ENCODE measurements at regions not wholly inside any gene's neighbourhood (a gene's known extent, or its start where the extent isn't known, plus 50 kb on each side); places are given as distances from the start of the nearest gene placed in this dataset.

DNA sequence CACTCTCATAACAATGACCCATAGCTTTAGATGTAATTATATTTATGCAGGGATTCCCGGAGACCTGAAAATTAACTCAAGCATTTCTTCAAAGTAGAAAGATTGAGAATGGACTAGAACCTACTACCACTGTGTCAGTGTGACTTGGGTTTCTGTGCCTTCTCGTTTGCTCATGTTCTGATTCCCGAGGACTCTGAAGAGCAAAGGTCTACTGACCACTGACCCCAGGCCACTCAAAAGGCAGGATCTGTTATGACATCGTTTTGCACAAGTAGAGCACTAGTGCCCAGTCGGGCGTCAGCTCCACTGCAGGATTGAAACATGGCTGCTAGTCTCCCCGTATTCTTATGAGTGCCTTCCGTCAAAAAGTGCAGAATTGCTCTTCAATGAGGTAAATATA is 53.8 kb upstream of the DHRS4 start:
- DNase-seq, result no peak
- Mint-ChIP-seq H3K9me3 (no peaks in the 10 kb centered on the region), H3K4me3 (no peak overlapping the region), H3K27me3 (peaks cover 6% of the 10 kb centered on the region), H3K27ac (no peak overlapping the region), H3K36me3 (ENCODE audit: low read depth) (no peaks in the 10 kb centered on the region), H3K4me1 (no peaks in the 10 kb centered on the region)
- ChIA-PET POLR2A (interaction anchor here (0.6 kb wide), 1 partner anchor 419 kb away, joined by 4 read pairs; no protein-coding TSS in a partner anchor), CTCF (no interaction called here)

DNA sequence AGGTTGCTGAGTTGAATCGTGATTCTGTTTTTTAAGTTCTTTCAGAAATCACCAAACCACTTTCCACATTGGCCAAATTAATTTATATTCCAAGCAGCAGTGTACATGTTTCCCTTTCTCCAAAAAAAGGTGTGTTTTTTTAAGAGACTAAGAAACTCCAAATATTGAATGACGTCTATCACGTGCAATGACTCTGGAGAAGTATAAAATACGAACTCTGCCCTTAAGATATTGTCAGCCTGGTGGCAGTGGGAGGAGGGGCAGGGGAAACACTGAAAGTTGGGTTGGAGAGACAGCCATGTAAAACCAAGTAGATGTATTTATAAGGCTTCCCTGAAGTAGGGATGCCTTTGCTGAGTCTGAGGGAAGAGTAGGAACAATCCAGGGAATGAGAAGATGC is 50.1 kb upstream of the DHRS4 start:
- CTCF ChIA-PET, result no interaction called here
- Mint-ChIP-seq H3K27me3 (peaks cover 15% of the 10 kb centered on the region), H3K4me3 (no peak overlapping the region), H3K9me3 (no peaks in the 10 kb centered on the region), H3K36me3 (ENCODE audit: low read depth) (no peaks in the 10 kb centered on the region), H3K4me1 (no peaks in the 10 kb centered on the region), H3K27ac (no peak overlapping the region)
- POLR2A ChIA-PET, result no interaction called here
- DNase-seq, result no peak
